RPMI8226 (cell line): ENCODE measurements at regions not wholly inside any gene's neighbourhood (a gene's known extent, or its start where the extent isn't known, plus 50 kb on each side); places are given as distances from the start of the nearest gene placed in this dataset.
"Not testable (repeated sequence)": the region's sequence is repeated elsewhere in the genome, so short reads cannot be mapped to it uniquely, and the experiment has no call there.

Experiments
- DNase-seq: peaks from one replicate; pipeline ENCODE4 v3.0.0-alpha.2; 2015

DNA sequence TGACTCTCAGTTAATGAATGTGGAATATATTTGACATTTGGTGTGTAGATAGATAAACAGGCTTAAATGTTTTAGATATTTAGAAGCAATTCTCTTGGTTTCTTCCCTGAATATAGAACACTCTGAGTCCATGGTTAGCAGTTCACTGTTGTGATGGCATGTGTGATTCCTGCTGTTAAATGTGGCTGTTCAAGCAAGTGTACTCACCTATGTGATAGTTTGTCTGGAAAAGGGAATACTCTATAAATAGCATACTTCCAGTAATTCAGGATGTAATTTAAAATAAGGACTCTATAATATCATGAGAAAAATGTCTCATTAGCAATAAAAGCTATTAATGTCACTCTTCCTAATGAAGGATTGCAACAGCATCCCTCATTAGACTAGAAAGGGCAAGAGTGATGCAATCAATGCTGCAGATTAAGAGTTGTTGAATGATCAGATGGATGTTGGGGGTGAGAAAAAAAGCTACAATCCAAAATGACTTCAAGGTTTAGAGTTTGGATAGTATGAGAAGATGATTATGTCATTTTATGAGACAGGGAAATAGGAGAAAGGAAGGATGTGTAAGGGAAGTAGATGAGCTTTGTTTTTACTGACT, 201.8 kb upstream of the WDFY3 start:
- DNase-seq, result no peak

DNA sequence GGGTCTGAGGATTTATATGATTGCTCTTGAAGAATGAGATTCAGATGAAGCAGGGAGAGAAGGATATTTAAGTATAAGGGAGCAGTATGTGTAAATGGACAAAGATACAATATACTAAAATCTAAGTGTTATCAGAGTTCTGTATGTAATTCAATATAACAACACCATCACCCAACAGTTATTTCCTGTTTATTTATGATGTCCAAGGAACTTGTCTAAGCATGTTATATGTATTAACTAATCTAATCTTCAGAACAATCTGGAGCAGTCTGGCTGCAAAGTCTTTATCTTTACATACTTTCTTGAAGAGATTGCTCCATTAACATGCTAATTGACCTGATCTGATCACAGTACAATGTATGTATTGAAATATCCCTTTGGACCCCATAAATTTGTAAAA, 203.8 kb upstream of the WDFY3 start:
- DNase-seq, result no peak

DNA sequence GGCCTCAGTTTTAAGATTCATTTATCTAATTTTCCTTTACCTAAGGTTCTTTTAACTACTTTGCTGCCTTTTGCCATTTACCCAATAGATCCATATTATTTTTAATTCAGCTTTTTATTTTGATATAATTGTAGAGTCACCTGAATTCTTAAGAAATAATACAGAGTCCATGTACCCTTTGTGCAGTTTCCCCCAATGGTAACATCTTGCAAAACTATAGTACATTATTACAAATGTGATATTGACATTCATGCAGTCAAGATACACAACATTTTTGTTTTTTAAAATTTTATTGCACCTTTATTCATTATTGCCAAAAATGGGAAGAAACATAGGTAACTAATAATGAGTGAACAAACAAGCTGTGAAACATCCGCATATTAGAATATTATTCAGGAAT, 208.7 kb upstream of the WDFY3 start:
- no peak for DNase-seq

DNA sequence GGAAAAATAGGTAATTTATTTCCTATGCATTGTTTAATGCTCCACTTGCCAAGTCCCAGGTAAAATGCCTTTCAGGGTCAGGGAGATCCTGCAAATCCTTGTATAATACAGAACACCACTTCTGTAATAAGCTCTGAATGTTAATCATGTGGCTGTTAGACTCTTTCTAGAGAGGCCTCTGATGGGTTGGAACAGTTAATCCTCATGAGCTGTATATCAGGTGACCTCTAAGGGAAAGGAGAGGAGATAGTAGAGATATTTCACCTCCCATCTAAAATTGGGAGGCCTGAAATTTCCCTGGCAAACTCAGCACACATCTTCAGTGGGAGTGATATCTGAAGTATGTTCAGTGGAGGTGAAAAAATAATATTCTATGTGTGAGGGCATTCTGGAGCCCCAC, 210.6 kb upstream of the WDFY3 start:
- no peak for DNase-seq

DNA sequence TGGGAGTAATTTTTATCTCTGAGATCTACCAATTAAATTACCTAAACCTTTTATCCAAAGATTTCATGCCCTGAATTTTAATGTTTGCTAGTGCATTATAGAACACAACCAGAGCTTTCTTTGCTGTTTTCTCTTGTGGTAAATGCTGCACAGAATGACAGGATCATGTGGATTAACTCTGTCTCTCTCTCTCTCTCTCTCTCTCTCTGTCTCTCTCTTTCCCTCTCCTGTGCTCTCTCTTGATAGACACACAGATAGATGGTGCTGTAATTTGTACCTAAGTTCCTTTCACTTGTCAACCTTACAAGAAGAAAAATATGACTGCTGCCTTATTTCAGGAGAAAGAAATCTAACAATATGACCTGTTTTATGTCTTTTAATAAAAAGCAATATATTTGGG, 211.2 kb upstream of the WDFY3 start:
- DNase-seq, result no peak

DNA sequence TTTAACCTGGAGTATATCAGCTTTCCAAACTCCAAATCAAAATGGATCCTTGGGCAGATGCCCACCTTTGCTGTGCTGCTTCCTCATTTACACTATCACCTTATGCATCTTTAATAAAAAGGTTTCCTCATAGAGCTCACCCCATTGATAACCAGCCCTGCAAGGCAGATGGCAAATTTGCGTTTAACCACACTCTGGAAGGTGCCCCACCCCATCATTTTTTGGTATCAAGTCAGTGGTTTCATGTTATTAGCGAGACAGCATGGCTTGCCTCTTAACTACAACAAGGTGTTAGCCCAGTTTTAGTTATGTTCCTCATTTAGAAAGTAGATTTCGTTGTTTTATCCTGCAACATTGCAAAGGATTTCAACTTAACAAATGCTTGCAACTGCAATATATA, 214.0 kb upstream of the WDFY3 start:
- DNase-seq, result no peak

DNA sequence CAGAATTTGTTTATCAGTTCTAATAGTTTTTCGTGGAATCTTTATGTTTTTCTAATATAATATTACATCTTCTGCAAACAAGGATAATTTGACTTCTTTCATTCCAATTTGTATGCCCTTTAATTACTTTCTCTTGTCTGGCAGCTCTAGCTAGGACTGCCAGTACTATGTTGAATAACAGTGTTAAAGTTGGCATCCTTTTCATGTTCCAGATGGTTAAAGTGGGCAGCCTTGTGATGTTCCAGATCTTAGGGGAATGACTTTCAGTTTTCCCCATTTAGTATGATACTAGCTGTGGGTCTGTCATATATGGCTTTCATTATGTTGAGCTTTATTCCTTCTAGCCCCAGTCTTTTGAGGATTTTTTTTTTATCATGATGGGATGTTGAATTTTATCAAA, 220.6 kb upstream of the WDFY3 start:
- no peak for DNase-seq

DNA sequence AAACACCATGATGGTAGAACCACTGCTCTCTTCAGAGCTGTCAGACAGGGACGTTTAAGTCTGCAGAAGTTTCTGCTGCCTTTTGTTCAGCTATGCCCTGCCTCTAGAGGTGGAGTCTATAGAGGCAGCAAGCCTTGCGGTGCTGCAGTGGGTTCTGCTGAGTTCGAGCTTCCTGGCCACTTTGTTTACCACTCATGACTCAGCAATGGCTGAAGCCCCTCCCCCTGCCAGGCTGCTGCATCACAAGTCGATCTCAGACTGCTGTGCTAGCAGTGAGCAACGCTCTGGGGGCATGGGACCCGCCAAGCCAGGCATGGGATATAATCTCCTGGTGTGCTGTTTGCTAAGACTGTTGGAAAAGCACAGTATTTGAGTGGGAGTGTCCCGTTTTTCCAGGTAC, 229.5 kb upstream of the WDFY3 start:
- DNase-seq, result peak; percentile 66

DNA sequence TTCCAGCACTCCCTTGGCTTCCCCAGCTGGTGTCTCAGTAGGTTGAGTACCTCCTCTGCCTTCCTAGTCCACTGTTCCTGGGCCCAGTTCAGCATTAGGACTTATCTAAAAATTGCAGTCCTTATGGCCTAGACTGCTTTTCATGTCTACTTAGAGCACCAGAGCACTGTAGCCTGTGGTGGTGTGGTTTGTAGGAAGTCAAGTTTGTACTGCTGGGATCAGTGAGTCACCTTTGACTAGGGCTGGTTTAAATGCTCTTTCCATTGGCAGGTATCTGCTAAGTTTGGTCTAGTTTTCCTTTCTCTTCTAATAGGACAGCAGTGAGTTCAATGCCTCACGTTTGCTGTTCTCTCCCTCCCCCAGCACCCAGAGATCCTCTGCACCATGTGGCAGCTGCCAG, 233.6 kb upstream of the WDFY3 start:
- no peak for DNase-seq

DNA sequence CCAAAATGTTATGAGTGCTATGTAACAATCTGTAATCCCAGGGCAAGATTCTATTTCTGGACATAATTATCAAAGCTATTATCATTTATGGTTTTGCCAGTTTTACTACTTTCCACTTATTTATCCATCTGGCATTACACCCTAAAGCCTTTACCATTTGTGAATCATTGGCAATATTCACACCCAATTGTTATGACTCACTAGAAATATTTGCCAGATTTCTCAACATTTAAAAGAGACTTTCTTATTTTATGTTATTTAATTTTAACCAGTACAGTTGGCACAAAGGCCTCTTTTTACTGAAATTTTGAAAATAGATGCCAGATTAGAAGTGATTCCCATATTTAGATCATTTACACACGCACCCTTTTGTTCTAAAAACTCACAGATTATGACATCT, 242.7 kb upstream of the WDFY3 start:
- no peak for DNase-seq

DNA sequence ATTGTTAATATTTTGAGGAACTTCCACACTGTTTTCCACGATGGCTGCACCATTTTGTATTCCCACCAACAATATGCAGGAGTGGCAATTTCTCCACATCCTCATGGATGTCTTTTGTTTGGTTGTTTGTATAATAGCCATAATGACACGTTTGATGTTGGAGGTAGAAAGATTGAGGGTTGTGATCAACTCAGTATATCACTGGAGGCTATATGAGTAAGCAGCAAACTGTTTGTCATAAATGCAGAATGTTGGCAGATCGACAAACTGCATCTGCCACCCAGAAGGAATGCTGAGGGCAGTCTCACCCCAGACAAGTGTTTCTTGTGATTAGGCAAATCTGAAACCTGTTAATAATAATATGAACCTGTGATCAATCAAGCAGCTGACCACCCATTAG, 243.9 kb upstream of the WDFY3 start:
- no peak for DNase-seq

DNA sequence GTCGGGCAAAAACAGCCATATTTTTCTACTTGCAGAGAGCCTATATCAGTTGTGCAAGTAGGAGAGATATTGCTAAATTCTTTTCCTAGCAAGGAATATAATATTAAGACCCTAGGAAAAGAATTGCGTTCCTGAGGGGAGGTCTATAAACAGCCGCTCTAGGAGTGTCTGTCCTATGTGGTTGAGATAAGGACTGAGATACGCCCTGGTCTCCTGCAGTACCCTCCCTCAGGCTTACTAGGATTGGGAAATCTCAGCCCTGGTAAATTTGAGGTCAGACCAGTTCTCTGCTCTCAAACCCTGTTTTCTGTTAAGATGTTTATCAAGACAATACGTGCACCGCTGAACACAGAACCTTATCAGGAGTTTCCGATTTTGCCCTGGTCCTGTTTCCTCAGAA, 250.1 kb upstream of the WDFY3 start:
- DNase-seq, result not testable (repeated sequence)

DNA sequence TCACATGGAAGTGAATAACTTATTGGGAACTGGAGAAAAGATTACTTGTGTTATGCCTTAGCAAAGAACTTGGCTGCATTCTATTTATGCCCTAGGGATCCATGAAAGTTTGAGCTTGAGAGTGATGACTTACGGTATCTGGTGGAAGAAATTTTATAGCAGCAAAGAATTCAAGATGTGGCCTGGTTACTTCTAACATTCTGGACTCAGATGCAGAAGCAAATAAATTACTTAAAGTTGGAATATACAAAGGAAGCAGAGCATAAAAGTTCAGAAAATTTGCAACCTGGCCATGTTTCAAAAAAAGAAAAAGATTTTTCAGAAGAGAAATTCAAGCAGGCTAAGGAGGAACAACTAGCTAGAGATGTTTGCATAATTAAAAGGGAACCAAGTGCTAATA, 252.3 kb upstream of the WDFY3 start:
- no peak for DNase-seq

DNA sequence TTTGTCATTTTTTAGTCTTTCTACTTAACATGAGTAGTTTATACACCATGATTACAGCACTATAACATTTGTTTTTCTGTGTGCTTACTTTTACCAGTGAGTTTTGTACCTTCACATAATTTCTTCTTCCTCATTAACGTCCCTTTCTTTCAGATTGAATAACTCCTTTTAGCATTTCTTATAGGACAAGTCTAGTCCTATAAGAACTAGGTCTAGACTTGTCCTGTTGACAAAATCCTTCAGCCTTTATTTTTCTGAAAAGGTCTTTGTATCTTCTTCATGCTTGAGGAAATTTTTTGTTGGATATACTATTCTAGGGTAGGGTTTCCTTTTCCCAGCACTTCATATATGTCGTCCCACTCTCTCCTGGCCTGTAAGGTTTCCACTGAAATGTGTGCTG, 253.3 kb upstream of the ARHGAP24 start:
- DNase-seq, result no peak

DNA sequence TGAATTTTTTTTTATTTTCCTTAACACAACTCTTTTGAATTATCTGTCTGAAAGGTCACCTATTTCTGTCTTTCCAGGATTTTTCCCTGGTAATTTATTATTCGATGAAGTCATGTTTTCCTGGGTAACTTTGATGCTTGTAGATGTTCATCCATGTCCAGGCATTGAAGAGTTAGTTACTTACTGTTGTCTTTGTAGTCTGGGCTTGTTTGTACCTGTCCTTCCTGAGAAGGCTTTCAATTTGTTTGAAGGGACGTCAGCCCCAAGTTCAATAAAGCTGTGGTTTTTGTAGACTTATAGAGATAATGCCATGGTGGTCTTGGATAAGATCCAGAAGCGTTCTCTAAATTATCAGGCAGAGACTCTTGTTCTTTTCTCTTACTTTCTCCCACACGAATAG, 252.4 kb upstream of the ARHGAP24 start:
- no peak for DNase-seq

DNA sequence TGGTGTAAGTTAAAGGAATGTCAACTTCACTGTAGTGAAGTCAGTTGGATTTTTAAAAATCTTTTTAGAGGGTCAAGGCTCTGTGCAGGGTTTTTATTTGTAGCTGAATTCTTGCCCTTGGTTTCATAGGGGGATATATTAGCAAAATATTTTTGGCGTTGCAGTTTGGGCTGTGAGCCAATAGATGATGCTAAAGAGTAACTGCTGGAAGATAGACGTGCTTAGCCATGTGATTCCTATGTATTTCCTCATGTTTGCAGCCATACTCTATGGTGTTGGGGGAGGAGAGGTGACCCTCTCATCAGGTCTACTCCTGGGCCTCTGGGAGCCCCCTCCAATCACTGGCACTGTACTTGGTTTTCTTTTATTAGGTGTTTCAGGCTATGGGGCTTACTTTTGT, 246.7 kb upstream of the ARHGAP24 start:
- DNase-seq, result peak; percentile 5

DNA sequence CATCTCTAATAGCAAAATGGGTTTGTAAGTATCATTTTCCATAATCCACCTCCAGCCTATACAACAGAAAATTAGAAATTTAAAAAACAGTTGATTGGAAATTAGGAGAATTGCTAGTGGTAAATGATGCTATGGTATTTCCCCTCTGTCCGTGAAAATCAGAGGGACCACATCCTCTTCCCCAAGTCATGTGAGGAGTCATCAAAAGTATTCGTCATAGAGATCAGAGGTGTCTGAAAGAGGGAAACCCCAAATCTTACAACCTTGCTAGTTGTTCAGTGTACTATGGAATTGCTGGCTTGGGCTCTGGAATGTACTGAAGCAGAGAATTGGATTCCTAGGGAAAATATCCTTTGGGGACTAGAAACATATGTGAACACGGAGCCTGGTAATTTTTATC, 241.4 kb upstream of the ARHGAP24 start:
- no peak for DNase-seq

DNA sequence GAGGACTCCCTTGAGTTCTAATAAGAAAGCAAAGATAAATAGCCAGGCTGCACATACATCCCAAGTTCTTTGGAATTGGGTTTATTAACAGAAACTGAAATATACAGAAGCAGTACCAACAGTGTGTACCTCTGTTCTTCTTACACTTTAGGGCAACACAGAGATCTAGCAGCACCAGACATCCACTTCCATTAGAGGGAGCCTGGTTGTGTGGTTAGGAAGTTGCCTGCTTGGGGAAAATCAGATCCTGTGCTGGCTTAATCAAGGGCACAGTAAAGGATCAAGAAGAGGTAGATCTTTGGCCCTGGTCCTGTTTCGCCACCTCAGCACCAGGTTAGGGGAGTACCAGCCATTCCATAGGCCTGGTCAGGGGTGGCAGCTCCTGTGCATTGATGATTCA, 231.1 kb upstream of the ARHGAP24 start:
- no peak for DNase-seq

DNA sequence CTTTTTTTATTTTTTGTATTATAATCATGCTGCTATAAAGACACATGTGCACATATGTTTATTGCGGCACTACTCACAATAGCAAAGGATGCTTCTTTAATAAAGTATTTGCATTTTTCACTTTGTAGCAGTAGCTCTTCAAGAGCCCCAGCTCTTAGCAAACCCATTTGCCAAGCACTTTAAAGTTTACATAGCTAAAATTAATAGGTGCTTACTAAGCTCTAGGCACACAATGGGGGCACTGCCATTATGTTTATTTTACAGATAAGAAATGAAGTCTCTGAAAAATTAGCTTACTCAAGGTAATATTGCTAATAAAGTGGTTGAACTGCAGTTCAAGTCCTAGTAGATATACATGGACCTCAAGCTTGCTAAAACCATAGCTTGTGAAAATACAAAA, 230.3 kb upstream of the ARHGAP24 start:
- no peak for DNase-seq

DNA sequence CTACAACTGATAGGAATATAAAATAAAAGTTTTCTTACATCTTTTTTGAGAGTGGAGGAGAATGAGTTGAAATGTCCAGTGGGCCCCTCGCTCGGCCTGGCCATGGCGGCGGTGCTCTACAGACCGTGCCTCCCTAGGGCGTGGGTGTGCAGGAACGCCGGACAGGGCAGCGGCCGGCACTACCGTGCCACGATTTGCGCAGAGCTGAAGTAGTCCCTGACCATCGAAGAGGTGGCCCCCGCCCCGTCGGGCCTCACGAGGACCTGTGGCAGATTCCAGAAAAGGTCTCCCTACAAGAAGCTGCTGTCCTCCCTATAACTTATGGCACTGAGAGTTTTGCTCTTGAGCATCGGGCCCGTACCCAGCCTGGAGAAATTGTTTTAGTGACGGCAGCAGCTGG, 228.9 kb upstream of the ARHGAP24 start:
- DNase-seq, result no peak

DNA sequence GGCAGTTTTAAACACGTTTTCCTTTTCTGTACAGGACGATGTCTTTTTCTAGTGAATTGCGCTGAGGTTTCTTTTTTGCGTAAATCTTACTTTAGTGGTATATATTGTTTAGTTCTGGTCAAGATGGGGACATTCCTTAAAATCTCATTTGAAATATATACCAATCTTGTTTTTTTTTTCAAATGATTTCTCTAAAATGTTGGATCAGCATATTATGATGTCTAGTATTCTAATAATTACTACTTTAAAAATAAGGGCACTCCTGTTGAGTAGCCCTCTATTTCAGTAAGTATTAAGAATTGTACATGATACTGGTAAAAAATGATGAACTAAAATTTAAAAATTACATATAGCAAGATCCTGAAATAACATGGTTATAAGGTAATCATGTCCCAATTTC, 224.1 kb upstream of the ARHGAP24 start:
- DNase-seq, result no peak

DNA sequence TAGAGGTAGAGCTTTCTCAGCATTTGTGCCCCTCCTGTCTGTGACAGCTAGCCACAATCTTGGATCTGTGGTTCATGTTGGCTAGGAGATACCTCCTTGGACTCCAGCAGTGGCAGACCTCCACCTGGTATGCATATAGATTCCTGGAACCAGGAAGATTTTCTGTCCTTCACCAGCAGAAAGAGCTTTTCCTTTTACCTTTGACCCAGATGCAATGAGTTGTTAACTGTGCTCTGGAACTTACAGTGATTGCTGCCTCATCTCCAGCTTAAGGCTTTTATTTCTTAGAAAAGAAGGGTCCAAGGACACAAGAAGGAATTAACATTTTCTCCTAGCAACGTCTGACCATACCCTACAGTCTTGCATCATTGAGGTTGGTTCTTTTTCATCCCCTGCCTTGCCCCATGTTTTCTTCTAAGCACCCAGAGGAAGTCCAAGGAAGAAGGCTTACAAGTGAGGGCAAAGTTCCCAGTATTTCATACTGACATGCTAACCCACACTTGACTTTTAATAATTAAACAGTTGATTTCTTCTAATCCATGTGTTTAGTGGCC, 217.1 kb upstream of the ARHGAP24 start:
- no peak for DNase-seq

DNA sequence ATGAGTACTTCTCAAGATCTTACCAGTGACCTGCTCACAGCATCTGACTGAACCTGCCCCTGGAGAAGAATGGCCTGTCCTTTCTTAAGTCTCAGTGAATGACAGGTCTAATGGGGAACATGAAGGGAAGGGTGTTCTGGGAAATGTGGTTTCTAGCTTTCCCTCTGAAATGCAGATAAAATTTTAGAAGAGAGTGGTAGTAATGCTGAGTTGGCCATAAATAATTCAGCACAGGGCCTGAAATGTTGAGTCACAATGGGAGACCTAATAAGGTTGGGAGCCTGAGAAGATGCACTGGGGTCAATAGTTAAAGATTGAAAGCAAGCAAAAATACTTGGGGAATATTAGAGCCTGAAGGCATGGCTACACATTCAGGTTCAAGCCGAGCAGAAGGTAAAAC, 214.9 kb upstream of the ARHGAP24 start:
- DNase-seq, result no peak

DNA sequence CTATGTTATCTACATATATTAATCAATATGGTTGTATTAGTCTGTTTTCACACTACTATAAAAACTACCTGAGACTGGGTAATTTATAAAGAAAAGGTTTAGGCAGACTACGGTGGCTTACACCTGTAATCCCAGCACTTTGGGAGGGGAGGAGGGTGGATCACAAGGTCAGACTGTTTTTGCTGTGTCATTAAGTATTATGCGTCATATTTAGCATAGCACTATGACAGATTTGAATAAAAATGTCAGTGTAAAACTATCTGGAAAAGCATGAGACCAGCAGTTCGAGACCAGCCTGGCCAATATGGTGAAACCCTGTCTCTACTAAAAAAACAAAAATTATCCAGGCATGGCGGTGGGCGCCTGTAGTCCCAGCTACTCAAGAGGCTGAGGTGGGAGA, 209.7 kb upstream of the ARHGAP24 start:
- no peak for DNase-seq

DNA sequence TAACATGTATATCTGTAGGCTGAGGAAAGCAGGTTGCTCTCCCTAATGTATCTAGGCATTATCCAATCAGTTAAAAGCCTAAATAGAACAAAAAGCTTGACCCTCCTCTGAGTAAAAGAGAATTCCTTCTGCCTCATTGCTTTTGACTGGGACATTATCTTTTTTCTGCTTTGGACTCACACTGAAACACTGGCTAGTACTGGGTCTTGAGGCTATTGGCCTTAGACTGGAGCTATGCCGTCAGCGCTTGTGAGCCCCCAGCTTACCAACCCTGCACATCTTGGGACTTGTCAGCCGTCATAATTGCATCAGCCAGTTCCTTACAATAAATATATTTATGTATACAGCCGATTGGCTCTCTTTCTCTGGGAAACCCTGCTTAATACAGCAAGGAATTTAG, 206.8 kb upstream of the ARHGAP24 start:
- no peak for DNase-seq

DNA sequence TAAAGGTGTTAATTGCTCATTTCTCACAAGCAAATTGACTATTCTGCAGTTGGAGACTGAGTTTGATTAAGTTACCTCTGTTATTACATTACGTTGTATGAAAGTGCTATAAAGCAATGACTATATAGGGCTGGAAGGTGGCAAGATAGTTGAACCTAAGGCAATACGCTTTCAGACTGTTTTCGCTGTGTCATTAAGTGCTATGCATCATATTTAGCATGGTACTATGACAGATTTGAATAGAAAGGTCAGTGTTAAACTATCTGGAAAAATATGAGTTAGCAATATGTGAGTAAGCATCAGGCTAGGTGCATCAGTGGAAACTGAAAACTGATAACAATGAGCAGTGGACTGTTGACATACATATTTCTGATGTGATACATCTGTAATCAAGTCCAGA, 206.0 kb upstream of the ARHGAP24 start:
- no peak for DNase-seq
